ENCODE measurements at regions not wholly inside any gene's neighbourhood (a gene's known extent, or its start where the extent isn't known, plus 50 kb on each side); places are given as distances from the start of the nearest gene placed in this dataset.

DNA sequence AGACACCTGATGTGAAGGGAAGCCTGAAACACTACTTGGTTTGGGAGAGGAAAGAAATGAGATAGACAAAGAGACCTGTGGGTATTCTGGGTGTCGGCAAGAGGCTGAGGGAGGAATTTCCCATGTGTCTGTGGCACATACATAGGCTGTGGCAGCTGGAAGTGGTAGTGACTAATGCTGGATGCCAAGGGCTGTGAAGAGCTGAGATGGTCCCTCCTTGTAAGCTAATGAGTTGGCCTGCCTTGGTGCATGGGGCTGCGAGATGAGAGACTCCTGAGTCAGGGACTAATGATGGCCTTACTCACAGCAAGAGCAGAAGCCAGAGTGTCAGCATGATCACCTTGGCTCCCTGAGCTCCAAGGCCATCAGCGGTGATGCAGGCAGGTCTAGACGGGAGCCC is 119.0 kb upstream of the EEPD1 start:
- Histone ChIP-seq H3K4me3 (ENCODE audit: low read depth in 2 of 2, low read length in 2 of 2) (no peak overlapping the region), H3K9me3 (ENCODE audit: control insufficient read depth, insufficient read depth, low read depth, low read length) (no peaks in the 10 kb centered on the region), H3K36me3 (ENCODE audit: control insufficient read depth, insufficient read depth, low read length) (no peaks in the 10 kb centered on the region), H3K4me1 (ENCODE audit: control insufficient read depth, insufficient read depth, low read length) (peaks cover 50% of the 10 kb centered on the region), H3K27ac (ENCODE audit: low read length) (peak overlapping the region; percentile 73; the same call in 1 of the 2 replicates), H3K27me3 (ENCODE audit: control insufficient read depth, insufficient read depth, low read length) (no peaks in the 10 kb centered on the region)
- intact Hi-C loops (cut with micrococcal nuclease; ENCODE audit: unreplicated experiment) (no loop called here), in situ Hi-C loops (cut with HindIII; ENCODE audit: low pct_unique_long_range_greater_than_20kb, low sequenced_read_pairs) (no loop called here)
- CTCF ChIA-PET: no interaction called here
- peak; percentile 29; the same call in 1 of the 2 replicates for ATAC-seq
- POLR2A ChIA-PET: interaction anchor here (0.5 to 0.7 kb wide), 3 partner anchors 31 to 437 kb away, joined by 3 to 4 read pairs (median 3); no protein-coding TSS in a partner anchor
- BruUV-seq (replicated peaks): no TSS peak
- TF ChIP-seq TCF7L2 (IDR thresholded peaks at IDR 0.05; ENCODE audit: low read depth, low read length) (no peak), POLR2AphosphoS5 (IDR thresholded peaks at IDR 0.05; ENCODE audit: low read depth, low read length) (no peak), CTCF (IDR thresholded peaks at IDR 0.05) (no peak)
- TF ChIP-seq, protein P1, sequence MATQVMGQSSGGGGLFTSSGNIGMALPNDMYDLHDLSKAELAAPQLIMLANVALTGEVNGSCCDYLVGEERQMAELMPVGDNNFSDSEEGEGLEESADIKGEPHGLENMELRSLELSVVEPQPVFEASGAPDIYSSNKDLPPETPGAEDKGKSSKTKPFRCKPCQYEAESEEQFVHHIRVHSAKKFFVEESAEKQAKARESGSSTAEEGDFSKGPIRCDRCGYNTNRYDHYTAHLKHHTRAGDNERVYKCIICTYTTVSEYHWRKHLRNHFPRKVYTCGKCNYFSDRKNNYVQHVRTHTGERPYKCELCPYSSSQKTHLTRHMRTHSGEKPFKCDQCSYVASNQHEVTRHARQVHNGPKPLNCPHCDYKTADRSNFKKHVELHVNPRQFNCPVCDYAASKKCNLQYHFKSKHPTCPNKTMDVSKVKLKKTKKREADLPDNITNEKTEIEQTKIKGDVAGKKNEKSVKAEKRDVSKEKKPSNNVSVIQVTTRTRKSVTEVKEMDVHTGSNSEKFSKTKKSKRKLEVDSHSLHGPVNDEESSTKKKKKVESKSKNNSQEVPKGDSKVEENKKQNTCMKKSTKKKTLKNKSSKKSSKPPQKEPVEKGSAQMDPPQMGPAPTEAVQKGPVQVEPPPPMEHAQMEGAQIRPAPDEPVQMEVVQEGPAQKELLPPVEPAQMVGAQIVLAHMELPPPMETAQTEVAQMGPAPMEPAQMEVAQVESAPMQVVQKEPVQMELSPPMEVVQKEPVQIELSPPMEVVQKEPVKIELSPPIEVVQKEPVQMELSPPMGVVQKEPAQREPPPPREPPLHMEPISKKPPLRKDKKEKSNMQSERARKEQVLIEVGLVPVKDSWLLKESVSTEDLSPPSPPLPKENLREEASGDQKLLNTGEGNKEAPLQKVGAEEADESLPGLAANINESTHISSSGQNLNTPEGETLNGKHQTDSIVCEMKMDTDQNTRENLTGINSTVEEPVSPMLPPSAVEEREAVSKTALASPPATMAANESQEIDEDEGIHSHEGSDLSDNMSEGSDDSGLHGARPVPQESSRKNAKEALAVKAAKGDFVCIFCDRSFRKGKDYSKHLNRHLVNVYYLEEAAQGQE (IDR thresholded peaks at IDR 0.05; ENCODE audit: insufficient read depth in 1 of 2, low read depth in 2 of 2, low read length in 1 of 2): no peak
- DNase-seq (ENCODE audit: low read depth, low spot score): no peak

DNA sequence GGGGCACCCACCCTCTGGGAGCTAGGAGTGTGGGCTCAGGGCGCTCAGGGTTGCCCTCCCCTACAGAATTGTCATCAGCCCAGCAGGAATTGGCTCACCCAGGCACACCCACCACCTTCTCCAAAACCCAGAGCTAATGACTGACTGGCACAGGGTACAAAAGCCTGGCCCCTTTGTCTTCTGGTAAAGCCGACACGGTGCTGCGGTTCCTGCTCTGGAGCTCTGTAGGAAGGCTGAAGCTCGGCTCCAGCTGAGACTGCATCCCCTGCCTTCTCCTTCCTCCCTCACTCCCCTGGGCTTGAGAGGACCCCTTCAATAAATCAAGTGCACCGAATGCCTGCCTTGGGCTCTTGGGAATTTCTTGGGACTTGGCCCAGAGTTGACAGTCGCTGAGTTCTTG is 117.9 kb upstream of the EEPD1 start:
- intact Hi-C loops (cut with micrococcal nuclease; ENCODE audit: unreplicated experiment) (no loop called here), in situ Hi-C loops (cut with HindIII; ENCODE audit: low pct_unique_long_range_greater_than_20kb, low sequenced_read_pairs) (no loop called here)
- Histone ChIP-seq H3K36me3 (ENCODE audit: control insufficient read depth, insufficient read depth, low read length) (no peaks in the 10 kb centered on the region), H3K9me3 (ENCODE audit: control insufficient read depth, insufficient read depth, low read depth, low read length) (no peaks in the 10 kb centered on the region), H3K27ac (ENCODE audit: low read length) (peak overlapping the region; percentile 49; the same call in 1 of the 2 replicates), H3K4me1 (ENCODE audit: control insufficient read depth, insufficient read depth, low read length) (peaks cover 50% of the 10 kb centered on the region), H3K27me3 (ENCODE audit: control insufficient read depth, insufficient read depth, low read length) (no peaks in the 10 kb centered on the region), H3K4me3 (ENCODE audit: low read depth in 2 of 2, low read length in 2 of 2) (no peak overlapping the region)
- ATAC-seq (no peak), DNase-seq (ENCODE audit: low read depth, low spot score) (no peak)
- no peak for TF ChIP-seq POLR2AphosphoS5 (IDR thresholded peaks at IDR 0.05; ENCODE audit: low read depth, low read length)
- no peak for TF ChIP-seq TCF7L2 (IDR thresholded peaks at IDR 0.05; ENCODE audit: low read depth, low read length)
- no peak for TF ChIP-seq SIN3A (IDR thresholded peaks at IDR 0.05; ENCODE audit: borderline replicate concordance, insufficient read depth, low read depth, low read length)
- TF ChIP-seq CTCF (IDR thresholded peaks at IDR 0.05): no peak
- TF ChIP-seq, protein P1 (IDR thresholded peaks at IDR 0.05; ENCODE audit: insufficient read depth in 1 of 2, low read depth in 2 of 2, low read length in 1 of 2): no peak
- ChIA-PET POLR2A (interaction anchor here (0.6 kb wide), 1 partner anchor 13 kb away, joined by 4 read pairs; no protein-coding TSS in a partner anchor), CTCF (no interaction called here)
- BruUV-seq (replicated peaks): no TSS peak
